A549 (cell line): ENCODE measurements at regions not wholly inside any gene's neighbourhood (a gene's known extent, or its start where the extent isn't known, plus 50 kb on each side); places are given as distances from the start of the nearest gene placed in this dataset.

Experiments
- ATAC-seq, 2 experiments: fragments of 200-7000 bp in 1 of 2; fragments of >200 bp in 1 of 2; cut with Nextera tagmentation in 1 of 2; cut with Tn5 transposase in 1 of 2; 3 replicates each; pipeline versions ENCODE4 v1.8.0 to v1.9.1; 2018 to 2020; ENCODE audit warnings: mild to moderate bottlenecking in 1 of 2, moderate library complexity in 1 of 2
- CTCF ChIA-PET: fragments of 300-600 bp; sonication (Branson Sonifier 250); formaldehyde crosslinking; extraction: SDS; loops from one replicate; lab custom pipeline; 2021; ENCODE audit warnings: antibody characterized with exemption, inconsistent platforms; lab: Yijun Ruan, JAX
- POLR2A ChIA-PET: fragments of 350-600 bp; formaldehyde crosslinking; extraction: SDS; loops from one replicate; lab custom pipeline; 2021; ENCODE audit warnings: antibody characterized with exemption, inconsistent platforms; lab: Yijun Ruan, JAX
- DNase-seq, 2 experiments: peaks; one replicate each; pipeline versions ENCODE4 v3.0.0 to v3.0.0-alpha.2; 2011 to 2016; ENCODE audit warnings: low read depth in 1 of 2, low spot score in 1 of 2
- FAIRE-seq: peaks from 2 replicates; lab custom pipeline; 2011; peaks lifted over from hg19 to GRCh38; lab: Jason Lieb, UNC
- H3K27ac ChIP-seq, 2 experiments: fragments of >200 bp; sonication (Bioruptor Twin); formaldehyde crosslinking; 3 replicates each; pipeline ENCODE4 v1.5.1; 2016 to 2017
- H3K4me1 ChIP-seq: fragments of >200 bp; sonication (Bioruptor Twin); formaldehyde crosslinking; 3 replicates; pipeline ENCODE4 v1.6.1; 2016
- H3K4me2 ChIP-seq: fragments of >200 bp; sonication (Bioruptor Twin); formaldehyde crosslinking; 3 replicates; pipeline ENCODE4 v1.6.1; 2016
- H3K4me3 ChIP-seq: fragments of >200 bp; sonication (Bioruptor Twin); formaldehyde crosslinking; 3 replicates; pipeline ENCODE4 v1.5.1; 2016
- H3K9me3 ChIP-seq: fragments of >200 bp; sonication (Bioruptor Twin); formaldehyde crosslinking; 3 replicates; pipeline ENCODE4 v1.6.1; 2016
- BCL3 ChIP-seq: fragments of >200 bp; sonication (Bioruptor Twin); formaldehyde crosslinking; IDR thresholded peaks from 3 replicates; pipeline ENCODE4 v1.6.1; 2016
- CBX2 ChIP-seq: fragments of 200-600 bp; sonication (generic); IDR thresholded peaks from 2 replicates; pipeline ENCODE4 v1.6.1; 2016; ENCODE audit warnings: low read depth, mild to moderate bottlenecking, borderline replicate concordance
- CBX8 ChIP-seq: fragments of 200-600 bp; sonication (generic); IDR thresholded peaks from 2 replicates; pipeline ENCODE4 v1.6.1; 2016
- CEBPB ChIP-seq, 2 experiments: fragments of >200 bp in 1 of 2; sonication (Bioruptor Twin) in 1 of 2; formaldehyde crosslinking in 1 of 2; IDR thresholded peaks; 2 replicates each; pipeline ENCODE4 v1.6.1; 2012 to 2016
- CTCF ChIP-seq: fragments of >200 bp; sonication (Bioruptor Twin); formaldehyde crosslinking; IDR thresholded peaks from 3 replicates; pipeline ENCODE4 v1.5.1; 2016
- E2F6 ChIP-seq: IDR thresholded peaks from 2 replicates; pipeline ENCODE4 v1.6.1; 2012; ENCODE audit warnings: low read depth, borderline replicate concordance
- EP300 ChIP-seq, 2 experiments: fragments of >200 bp; sonication (Bioruptor Twin); formaldehyde crosslinking; IDR thresholded peaks; 2 replicates in 1 of 2; 3 replicates in 1 of 2; pipeline ENCODE4 v1.6.1; 2016 to 2017
- FOXS1 ChIP-seq: fragments of 250-450 bp; sonication (Bioruptor Pico); IDR thresholded peaks from 2 replicates; pipeline ENCODE4 v1.5.0; 2020; ENCODE audit warnings: mild to moderate bottlenecking, moderate library complexity
- HEYL ChIP-seq: fragments of 250-450 bp; sonication (Bioruptor Pico); IDR thresholded peaks from 2 replicates; pipeline ENCODE4 v1.8.0; 2021; ENCODE audit warnings: mild to moderate bottlenecking, moderate library complexity
- HOXB5 ChIP-seq: fragments of 250-450 bp; sonication (Bioruptor Pico); IDR thresholded peaks from 2 replicates; pipeline ENCODE4 v1.5.0; 2020; ENCODE audit warnings: mild to moderate bottlenecking, moderate library complexity
- KDM1A ChIP-seq: fragments of 200-600 bp; sonication (generic); IDR thresholded peaks from 2 replicates; pipeline ENCODE4 v1.6.1; 2016; ENCODE audit warnings: low read depth, mild to moderate bottlenecking
- MAFK ChIP-seq: fragments of 450-650 bp; IDR thresholded peaks from 2 replicates; pipeline ENCODE4 v1.6.1; 2014; ENCODE audit not compliant: partially characterized antibody
- MYC ChIP-seq: IDR thresholded peaks from 2 replicates; pipeline ENCODE4 v1.6.1; 2012; ENCODE audit warnings: mild to moderate bottlenecking, inconsistent platforms, low read length, improper control_type of control experiment, borderline replicate concordance
- PHF8 ChIP-seq: fragments of 200-600 bp; sonication (generic); IDR thresholded peaks from 2 replicates; pipeline ENCODE4 v1.6.1; 2016; ENCODE audit warnings: low read depth, mild to moderate bottlenecking, antibody characterized with exemption, moderate library complexity, borderline replicate concordance
- POLR2AphosphoS2 ChIP-seq: conservative IDR thresholded peaks from 2 replicates; pipeline ENCODE4 v1.6.1; 2012; ENCODE audit warnings: low read length, improper control_type of control experiment, inconsistent platforms
- REST ChIP-seq: fragments of 200-600 bp; sonication (generic); IDR thresholded peaks from 2 replicates; pipeline ENCODE4 v1.6.1; 2016; ENCODE audit warnings: antibody characterized with exemption, mild to moderate bottlenecking, moderate library complexity
- RFX5 ChIP-seq: fragments of 450-650 bp; IDR thresholded peaks from 2 replicates; pipeline ENCODE4 v1.7.1; 2014; ENCODE audit warnings: antibody characterized with exemption, mild to moderate bottlenecking, moderate library complexity
- RNF2 ChIP-seq: fragments of 200-600 bp; sonication (generic); IDR thresholded peaks from 2 replicates; pipeline ENCODE4 v1.6.1; 2016; ENCODE audit warnings: low read depth, mild to moderate bottlenecking, antibody characterized with exemption, moderate library complexity, borderline replicate concordance
- TFCP2L1 ChIP-seq: fragments of 250-450 bp; sonication (Bioruptor Pico); IDR thresholded peaks from 2 replicates; pipeline ENCODE4 v1.5.0; 2021; ENCODE audit warnings: mild to moderate bottlenecking
- ZSCAN20 ChIP-seq: fragments of 250-450 bp; sonication (Bioruptor Pico); IDR thresholded peaks from 2 replicates; pipeline ENCODE4 v1.8.0; 2022; ENCODE audit warnings: mild to moderate bottlenecking, moderate library complexity
- WGBS: methylation state at CpG from one replicate; pipeline ENCODE4 v1.1.6; 2017; ENCODE audit errors: missing lambda C conversion rate; 5-methylcytosine and 5-hydroxymethylcytosine counted together

- no peak for DNase-seq
- no peak for ATAC-seq
- POLR2A ChIA-PET: no interaction called here
- H3K4me3 ChIP-seq: no peak overlapping the region
- 32% methylated on average over 3 of the region's 3 CpGs for WGBS
- H3K9me3 ChIP-seq: no peaks in the 10 kb centered on the region
- no peaks in the 10 kb centered on the region for H3K4me1 ChIP-seq
- TF ChIP-seq TFCP2L1 (CRISPR knock-in tag) (no peak), RNF2 (no peak), EP300 (IDR thresholded peaks at IDR 0.05) (no peak), RFX5 (no peak), CBX2 (no peak), BCL3 (no peak)
- no peak overlapping the region for H3K27ac ChIP-seq
- H3K4me2 ChIP-seq: no peak overlapping the region
- CTCF ChIA-PET: no interaction called here
- FAIRE-seq: no peak
Observed at GRCh38 chr6:130517444-130517931, 151.7 kb downstream of the TMEM200A start.

GRCh38 chr6:130518588-130518987 is 152.8 kb downstream of the TMEM200A start:
- Histone ChIP-seq H3K4me1 (no peaks in the 10 kb centered on the region), H3K4me3 (no peak overlapping the region), H3K9me3 (no peaks in the 10 kb centered on the region), H3K4me2 (no peak overlapping the region), H3K27ac (no peak overlapping the region)
- TF ChIP-seq CTCF (no peak), POLR2AphosphoS2 (no peak), PHF8 (no peak), FOXS1 (CRISPR knock-in tag) (no peak), EP300 (IDR thresholded peaks at IDR 0.05) (no peak), CBX2 (no peak), MAFK (no peak), E2F6 (no peak), HEYL (no peak), MYC (no peak)
- no peak for DNase-seq
- no peak for ATAC-seq
- CTCF ChIA-PET: no interaction called here
- POLR2A ChIA-PET: no interaction called here
- no peak for FAIRE-seq

GRCh38 chr6:130520221-130520620 is 154.4 kb downstream of the TMEM200A start:
- no peak for FAIRE-seq
- ChIA-PET CTCF (no interaction called here), POLR2A (no interaction called here)
- ATAC-seq: no peak
- WGBS: 3% methylated on average over 3 of the region's 3 CpGs
- Histone ChIP-seq H3K4me3 (no peak overlapping the region), H3K9me3 (no peaks in the 10 kb centered on the region), H3K4me1 (no peaks in the 10 kb centered on the region), H3K4me2 (no peak overlapping the region), H3K27ac (no peak overlapping the region)
- no peak for DNase-seq
- TF ChIP-seq CEBPB (IDR thresholded peaks at IDR 0.05) (no peak), KDM1A (no peak), REST (no peak), HOXB5 (CRISPR knock-in tag) (no peak), CBX8 (no peak), ZSCAN20 (CRISPR knock-in tag) (no peak), HEYL (no peak), MAFK (no peak)
